SK-N-SH (cell line): ENCODE measurements at regions not wholly inside any gene's neighbourhood (a gene's known extent, or its start where the extent isn't known, plus 50 kb on each side); places are given as distances from the start of the nearest gene placed in this dataset.

Experiments
- CTCF ChIA-PET: fragments of 300-600, 350-600 bp; formaldehyde crosslinking; extraction: SDS; loops from one replicate; lab custom pipeline; 2021; lab: Yijun Ruan, JAX
- POLR2A ChIA-PET: fragments of 350-600 bp; sonication (Branson Sonifier 250); formaldehyde crosslinking; extraction: SDS; loops from one replicate; lab custom pipeline; 2020; ENCODE audit warnings: antibody characterized with exemption, inconsistent platforms; lab: Yijun Ruan, JAX
- DNase-seq: peaks from one replicate; pipeline ENCODE4 v3.0.0; 2012
- H2AFZ ChIP-seq: fragments of 200-600 bp; sonication (generic); 2 replicates; pipeline ENCODE4 v1.8.1; 2016; ENCODE audit warnings: antibody characterized with exemption, mild to moderate bottlenecking, low read depth
- H3F3A ChIP-seq: fragments of 200-600 bp; sonication (generic); replicated peaks from 2 replicates; pipeline ENCODE3; 2016; ENCODE audit warnings: antibody characterized with exemption, mild to moderate bottlenecking; ENCODE audit not compliant: insufficient read depth
- H3K27ac ChIP-seq, 2 experiments: fragments of 200-500 bp in 1 of 2; fragments of 200-600 bp in 1 of 2; sonication (Bioruptor generic) in 1 of 2; sonication (generic), shearing (Covaris generic) in 1 of 2; 2 replicates each; pipeline versions ENCODE4 v1.5.1 to v1.6.1; 2014 to 2016; ENCODE audit warnings: low read depth in 2 of 2, inconsistent platforms in 1 of 2, low read length in 1 of 2, mild to moderate bottlenecking in 1 of 2, mixed read lengths in 1 of 2
- H3K27me3 ChIP-seq: fragments of 200-600 bp; sonication (generic), shearing (Covaris generic); 2 replicates; pipeline ENCODE4 v1.6.1; 2016; ENCODE audit warnings: mixed run types; ENCODE audit not compliant: insufficient read depth
- H3K36me3 ChIP-seq, 2 experiments: fragments of 200-500 bp in 1 of 2; fragments of 200-600 bp in 1 of 2; sonication (Bioruptor generic) in 1 of 2; sonication (generic) in 1 of 2; replicated peaks in 1 of 2; 2 replicates each; pipeline versions ENCODE3 to v1.5.1; 2014 to 2016; ENCODE audit warnings: low read length in 1 of 2, mild to moderate bottlenecking in 1 of 2; ENCODE audit not compliant: insufficient read depth in 2 of 2, control insufficient read depth in 1 of 2
- H3K4me1 ChIP-seq, 2 experiments: fragments of 200-500 bp in 1 of 2; fragments of 200-600 bp in 1 of 2; sonication (Bioruptor generic) in 1 of 2; sonication (generic), shearing (Covaris generic) in 1 of 2; 2 replicates each; pipeline versions ENCODE4 v1.5.1 to v1.6.1; 2014 to 2016; ENCODE audit warnings: low read depth in 1 of 2, low read length in 1 of 2, mixed run types in 1 of 2; ENCODE audit not compliant: insufficient read depth in 2 of 2, control insufficient read depth in 1 of 2
- H3K4me2 ChIP-seq: fragments of 200-600 bp; sonication (generic), shearing (Covaris generic); 2 replicates; pipeline ENCODE4 v1.6.1; 2017; ENCODE audit warnings: mixed run types
- H3K4me3 ChIP-seq, 2 experiments: fragments of 200-500 bp in 1 of 2; fragments of 200-600 bp in 1 of 2; sonication (Bioruptor generic) in 1 of 2; sonication (generic), shearing (Covaris generic) in 1 of 2; 2 replicates each; pipeline versions ENCODE4 v1.5.1 to v1.8.1; 2014 to 2016; ENCODE audit warnings: low read depth in 2 of 2, inconsistent platforms in 1 of 2, low read length in 1 of 2, mild to moderate bottlenecking in 1 of 2, mixed read lengths in 1 of 2, moderate library complexity in 1 of 2
- H3K79me2 ChIP-seq: fragments of 200-600 bp; sonication (generic); 2 replicates; pipeline ENCODE4 v1.8.1; 2017; ENCODE audit warnings: mild to moderate bottlenecking; ENCODE audit not compliant: insufficient read depth
- H3K9ac ChIP-seq: fragments of 200-600 bp; sonication (generic); 2 replicates; pipeline ENCODE4 v1.6.1; 2017; ENCODE audit warnings: mixed run types
- H3K9me2 ChIP-seq: fragments of 200-600 bp; sonication (generic); 2 replicates; pipeline ENCODE4 v1.6.1; 2017; ENCODE audit warnings: mixed run types
- H3K9me3 ChIP-seq: fragments of 200-600 bp; sonication (generic); 2 replicates; pipeline ENCODE4 v1.6.1; 2017; ENCODE audit warnings: mixed run types, mild to moderate bottlenecking, moderate library complexity
- H4K20me1 ChIP-seq: fragments of 200-600 bp; sonication (generic); 2 replicates; pipeline ENCODE4 v1.6.1; 2017; ENCODE audit warnings: mild to moderate bottlenecking, mixed run types; ENCODE audit not compliant: insufficient read depth
- CHD2 ChIP-seq: fragments of 150-350 bp; IDR thresholded peaks from 2 replicates; pipeline ENCODE4 v1.6.1; 2018; ENCODE audit warnings: low read length; ENCODE audit not compliant: partially characterized antibody
- CTCF ChIP-seq: fragments of 200-600 bp; sonication (generic); IDR thresholded peaks from 2 replicates; pipeline ENCODE4 v1.6.1; 2017; ENCODE audit warnings: antibody characterized with exemption, mild to moderate bottlenecking, moderate library complexity
- ELF1 ChIP-seq: IDR thresholded peaks from 2 replicates; pipeline ENCODE4 v1.4.0; 2012
- EZH2phosphoT487 ChIP-seq: fragments of 200-600 bp; sonication (generic); IDR thresholded peaks from 2 replicates; pipeline ENCODE4 v1.6.1; 2017; ENCODE audit warnings: low read depth, mixed run types, mild to moderate bottlenecking, antibody characterized with exemption, moderate library complexity, borderline replicate concordance
- FOXJ3 ChIP-seq: sonication (generic); formaldehyde crosslinking; IDR thresholded peaks from 2 replicates; pipeline ENCODE4 v1.5.1; 2020; ENCODE audit warnings: mild to moderate bottlenecking, missing genetic modification reagents
- FOXM1 ChIP-seq: IDR thresholded peaks from 2 replicates; pipeline ENCODE4 v1.4.0; 2012; ENCODE audit warnings: low read depth, mild to moderate bottlenecking
- GABPA ChIP-seq: IDR thresholded peaks from 2 replicates; pipeline ENCODE4 v1.4.0; 2012; ENCODE audit warnings: low read depth, mild to moderate bottlenecking
- GATA2 ChIP-seq: sonication (generic); formaldehyde crosslinking; IDR thresholded peaks from 2 replicates; pipeline ENCODE4 v1.5.0; 2020; ENCODE audit warnings: mild to moderate bottlenecking, missing genetic modification reagents
- MAX ChIP-seq: IDR thresholded peaks from 2 replicates; pipeline ENCODE4 v1.4.0; 2012; ENCODE audit warnings: low read depth
- MEF2A ChIP-seq: IDR thresholded peaks from 2 replicates; pipeline ENCODE4 v1.4.0; 2012; ENCODE audit warnings: low read depth, borderline replicate concordance
- MXI1 ChIP-seq: IDR thresholded peaks from 2 replicates; pipeline ENCODE4 v1.6.1; 2012; ENCODE audit warnings: mild to moderate bottlenecking, low read depth, low read length, improper control_type of control experiment
- NFIC ChIP-seq: IDR thresholded peaks from 2 replicates; pipeline ENCODE4 v1.4.0; 2012; ENCODE audit warnings: borderline replicate concordance
- POLR2AphosphoS5 ChIP-seq: IDR thresholded peaks from 2 replicates; pipeline ENCODE4 v1.6.1; 2012; ENCODE audit warnings: low read depth, low read length
- RAD21 ChIP-seq: IDR thresholded peaks from 2 replicates; pipeline ENCODE4 v1.6.1; 2012; ENCODE audit warnings: mild to moderate bottlenecking, low read length
- RCOR1 ChIP-seq: fragments of 150-350 bp; IDR thresholded peaks from 2 replicates; pipeline ENCODE4 v1.6.1; 2017; ENCODE audit warnings: antibody characterized with exemption, low read length
- RFX5 ChIP-seq: IDR thresholded peaks from 2 replicates; pipeline ENCODE4 v1.6.1; 2012; ENCODE audit warnings: mild to moderate bottlenecking, improper control_type of control experiment, low read length
- RXRA ChIP-seq: IDR thresholded peaks from 2 replicates; pipeline ENCODE4 v1.4.0; 2012; ENCODE audit warnings: low read depth, mild to moderate bottlenecking, borderline replicate concordance
- SIN3A ChIP-seq: IDR thresholded peaks from 2 replicates; pipeline ENCODE4 v1.6.1; 2012; ENCODE audit warnings: low read depth, mild to moderate bottlenecking, low read length, moderate library complexity, borderline replicate concordance
- SMC3 ChIP-seq: IDR thresholded peaks from 2 replicates; pipeline ENCODE4 v1.6.1; 2012; ENCODE audit warnings: low read depth, low read length, improper control_type of control experiment
- TCF12 ChIP-seq: IDR thresholded peaks from 2 replicates; pipeline ENCODE4 v1.4.0; 2012
- USF2 ChIP-seq: fragments of 150-350 bp; IDR thresholded peaks from 2 replicates; pipeline ENCODE4 v1.6.1; 2017; ENCODE audit warnings: antibody characterized with exemption, low read length, low read depth, borderline replicate concordance
- YY1 ChIP-seq: IDR thresholded peaks from 2 replicates; pipeline ENCODE4 v1.4.0; 2012; ENCODE audit warnings: low read depth, mild to moderate bottlenecking
- WGBS: methylation state at CpG from one replicate; pipeline ENCODE4 v1.1.6; 2017; ENCODE audit warnings: low lambda C conversion rate; 5-methylcytosine and 5-hydroxymethylcytosine counted together

GRCh38 chr2:67631483-67631882 is 234.3 kb downstream of the ETAA1 start:
- Histone ChIP-seq H3K4me3 (no peak overlapping the region), H3K27me3 (no peaks in the 10 kb centered on the region), H4K20me1 (no peaks in the 10 kb centered on the region), H3K27ac (no peak overlapping the region), H3F3A (peaks cover 1% of the 10 kb centered on the region), H3K9me3 (no peaks in the 10 kb centered on the region), H3K4me1 (no peaks in the 10 kb centered on the region; a peak in 3 of 4 replicates), H3K36me3 (no peaks in the 10 kb centered on the region), H3K4me2 (no peak overlapping the region), H2AFZ (no peak overlapping the region), H3K9me2 (no peaks in the 10 kb centered on the region), H3K9ac (no peak overlapping the region), H3K79me2 (no peaks in the 10 kb centered on the region)
- POLR2A ChIA-PET: no interaction called here
- CTCF ChIA-PET: interaction anchor here (0.6 kb wide), 1 partner anchor 1073 kb away, joined by 3 read pairs; no protein-coding TSS in a partner anchor
- DNase-seq: no peak
- TF ChIP-seq RXRA: no peak
- no peak for TF ChIP-seq FOXJ3 (CRISPR knock-in tag)
- no peak for TF ChIP-seq EZH2phosphoT487
- TF ChIP-seq ELF1: no peak
- no peak for TF ChIP-seq NFIC
- no peak for TF ChIP-seq USF2
- no peak for TF ChIP-seq POLR2AphosphoS5
- no peak for TF ChIP-seq YY1
- TF ChIP-seq MXI1: no peak
- TF ChIP-seq FOXM1: no peak
- no peak for TF ChIP-seq RAD21

GRCh38 chr2:67633212-67633856 is 236.2 kb downstream of the ETAA1 start:
- CTCF ChIA-PET: no interaction called here
- DNase-seq: no peak
- POLR2A ChIA-PET: no interaction called here

More at GRCh38 chr2:67633212-67633856, 236.2 kb downstream of the ETAA1 start:
- no peak for TF ChIP-seq GABPA
- no peak for TF ChIP-seq MEF2A
- no peak for TF ChIP-seq CTCF
- TF ChIP-seq SMC3: no peak
- TF ChIP-seq FOXJ3 (CRISPR knock-in tag): no peak
- TF ChIP-seq RCOR1: no peak
- TF ChIP-seq SIN3A: no peak
- TF ChIP-seq GATA2 (CRISPR knock-in tag): no peak
- no peak for TF ChIP-seq MAX
- no peak for TF ChIP-seq RFX5
- no peak for TF ChIP-seq EZH2phosphoT487
- TF ChIP-seq POLR2AphosphoS5: no peak
- no peak for TF ChIP-seq TCF12
- no peak for TF ChIP-seq NFIC
- TF ChIP-seq FOXM1: no peak
- TF ChIP-seq CHD2: no peak
- TF ChIP-seq, all 33 proteins: peak for 0
- no peaks in the 10 kb centered on the region for H3K36me3 ChIP-seq
- no peak overlapping the region for H3K4me3 ChIP-seq
- 80% methylated on average over 3 of the region's 3 CpGs for WGBS
- no peak overlapping the region for H3K27ac ChIP-seq
- no peaks in the 10 kb centered on the region for H3F3A ChIP-seq
- H2AFZ ChIP-seq: no peak overlapping the region
- no peaks in the 10 kb centered on the region for H3K27me3 ChIP-seq
- H3K4me2 ChIP-seq: no peak overlapping the region
- no peaks in the 10 kb centered on the region; a peak in 2 of 4 replicates for H3K4me1 ChIP-seq
- H4K20me1 ChIP-seq: no peaks in the 10 kb centered on the region
- H3K79me2 ChIP-seq: no peaks in the 10 kb centered on the region
- no peak overlapping the region for H3K9ac ChIP-seq
- H3K9me2 ChIP-seq: no peaks in the 10 kb centered on the region
- H3K9me3 ChIP-seq: no peaks in the 10 kb centered on the region
